ENCODE measurements at regions not wholly inside any gene's neighbourhood (a gene's known extent, or its start where the extent isn't known, plus 50 kb on each side); places are given as distances from the start of the nearest gene placed in this dataset.

GRCh38 chr11:98955551-98955950 is 65.2 kb upstream of the CNTN5 start:
- TF ChIP-seq EZH2phosphoT487 (IDR thresholded peaks at IDR 0.05), result no peak
- TF ChIP-seq CTCF (IDR thresholded peaks at IDR 0.05), result no peak
